ENCODE measurements at regions not wholly inside any gene's neighbourhood (a gene's known extent, or its start where the extent isn't known, plus 50 kb on each side); places are given as distances from the start of the nearest gene placed in this dataset.
A peak's percentile ranks its signal among the peaks of the same experiment; 100 is the strongest.

- DNase-seq (ENCODE audit: low spot score): no peak
- intact Hi-C loops (cut with DNase I): no loop called here
- no peak for ATAC-seq
These were observed 147.5 kb upstream of the AVPR1A start for GRCh38 chr12:63298386-63298930.

- no peak for ATAC-seq
- DNase-seq (ENCODE audit: low spot score): no peak
- intact Hi-C loops (cut with DNase I): no loop called here
These were observed 143.3 kb upstream of the AVPR1A start for GRCh38 chr12:63294327-63294632.

- intact Hi-C loops (cut with DNase I): no loop called here
- ATAC-seq: no peak
- no peak for DNase-seq (ENCODE audit: low spot score)
These were observed 141.6 kb upstream of the AVPR1A start for GRCh38 chr12:63292471-63293221.

- DNase-seq (ENCODE audit: low spot score) (no peak), ATAC-seq (peak; percentile 24)
- intact Hi-C loops (cut with DNase I): no loop called here
These were observed 125.8 kb upstream of the AVPR1A start for GRCh38 chr12:63276537-63277365.

- intact Hi-C loops (cut with DNase I): no loop called here
- DNase-seq (ENCODE audit: low spot score): no peak
- no peak for ATAC-seq
These were observed 116.0 kb upstream of the AVPR1A start for GRCh38 chr12:63266988-63267387.

- ATAC-seq (no peak), DNase-seq (ENCODE audit: low spot score) (no peak)
- intact Hi-C loops (cut with DNase I): no loop called here
These were observed 113.6 kb upstream of the AVPR1A start for GRCh38 chr12:63264629-63265028.

- ATAC-seq: no peak
- intact Hi-C loops (cut with DNase I): no loop called here
These were observed 99.5 kb upstream of the AVPR1A start for GRCh38 chr12:63250486-63250885.

GRCh38 chr12:63238892-63239291 lies 87.9 kb upstream of the AVPR1A start:
- intact Hi-C loops (cut with DNase I): no loop called here
- ATAC-seq (no peak), DNase-seq (ENCODE audit: low spot score) (no peak)

More at GRCh38 chr12:63250486-63250885, 99.5 kb upstream of the AVPR1A start:
- no peak for DNase-seq (ENCODE audit: low spot score)

- ATAC-seq: no peak
- intact Hi-C loops (cut with DNase I): no loop called here
These were observed 81.9 kb upstream of the AVPR1A start for GRCh38 chr12:63232896-63233295.

GRCh38 chr12:63228853-63229252 lies 77.9 kb upstream of the AVPR1A start:
- intact Hi-C loops (cut with DNase I): no loop called here
- DNase-seq (ENCODE audit: low spot score): no peak

More at GRCh38 chr12:63232896-63233295, 81.9 kb upstream of the AVPR1A start:
- DNase-seq (ENCODE audit: low spot score): no peak

GRCh38 chr12:63226792-63227463 lies 75.9 kb upstream of the AVPR1A start:
- no peak for DNase-seq (ENCODE audit: low spot score)
- no peak for ATAC-seq
- intact Hi-C loops (cut with DNase I): no loop called here

More at GRCh38 chr12:63228853-63229252, 77.9 kb upstream of the AVPR1A start:
- no peak for ATAC-seq

GRCh38 chr12:63224396-63224795 lies 73.4 kb upstream of the AVPR1A start:
- DNase-seq (ENCODE audit: low spot score) (no peak), ATAC-seq (no peak)
- intact Hi-C loops (cut with DNase I): no loop called here

- DNase-seq (ENCODE audit: low spot score) (no peak), ATAC-seq (no peak)
- intact Hi-C loops (cut with DNase I): no loop called here
These were observed 72.1 kb upstream of the AVPR1A start for GRCh38 chr12:63223128-63223527.

GRCh38 chr12:63222582-63222981 lies 71.6 kb upstream of the AVPR1A start:
- ATAC-seq (peak; percentile 24), DNase-seq (ENCODE audit: low spot score) (no peak)
- intact Hi-C loops (cut with DNase I): no loop called here

- DNase-seq (ENCODE audit: low spot score) (no peak), ATAC-seq (peak; percentile 45)
- intact Hi-C loops (cut with DNase I): no loop called here
These were observed 69.9 kb upstream of the AVPR1A start for GRCh38 chr12:63220921-63221320.

- intact Hi-C loops (cut with DNase I): no loop called here
- DNase-seq (ENCODE audit: low spot score) (no peak), ATAC-seq (no peak)
These were observed 61.3 kb upstream of the AVPR1A start for GRCh38 chr12:63212316-63212715.

- ATAC-seq (no peak), DNase-seq (ENCODE audit: low spot score) (no peak)
- intact Hi-C loops (cut with DNase I): no loop called here
These were observed 58.0 kb upstream of the AVPR1A start for GRCh38 chr12:63208956-63209355.

GRCh38 chr12:63206909-63207308 lies 55.9 kb upstream of the AVPR1A start:
- ATAC-seq: peak; percentile 80
- intact Hi-C loops (cut with DNase I): no loop called here
- DNase-seq (ENCODE audit: low spot score): no peak

- intact Hi-C loops (cut with DNase I): no loop called here
- ATAC-seq (no peak), DNase-seq (ENCODE audit: low spot score) (no peak)
These were observed 55.5 kb upstream of the AVPR1A start for GRCh38 chr12:63206494-63206893.

All from sciatic nerve (tissue), 2 donors.